ENCODE measurements at regions not wholly inside any gene's neighbourhood (a gene's known extent, or its start where the extent isn't known, plus 50 kb on each side); places are given as distances from the start of the nearest gene placed in this dataset.

- Histone ChIP-seq H3K27ac (no peak overlapping the region), H3K4me1 (no peaks in the 10 kb centered on the region), H3K4me3 (no peak overlapping the region), H3K36me3 (no peaks in the 10 kb centered on the region), H3K9me3 (peaks cover 0 to 7% (median 0%) of the 10 kb centered on the region in 4 donors), H3K27me3 (no peaks in the 10 kb centered on the region)
- TF ChIP-seq EP300 (IDR thresholded peaks at IDR 0.05) (no peak), POLR2A (IDR thresholded peaks at IDR 0.05) (no peak)
- intact Hi-C loops (cut with DNase I): no loop called here
- WGBS, 2 donors: 49 to 72% methylated on average over 4 of the region's 4 CpGs
- DNase-seq: no peak
Measured at GRCh38 chr7:45292481-45292880, 134.9 kb downstream of the RAMP3 start.

GRCh38 chr7:45293295-45293942 is 135.8 kb downstream of the RAMP3 start:
- no peak for TF ChIP-seq EP300 (IDR thresholded peaks at IDR 0.05)
- no peak for TF ChIP-seq POLR2AphosphoS5 (IDR thresholded peaks at IDR 0.05)
- TF ChIP-seq POLR2A (IDR thresholded peaks at IDR 0.05): no peak
- no peak for TF ChIP-seq CTCF (IDR thresholded peaks at IDR 0.05)
- no peaks in the 10 kb centered on the region for H3K36me3 ChIP-seq
- peaks cover 0 to 2% (median 0%) of the 10 kb centered on the region in 4 donors for H3K9me3 ChIP-seq
- no peak for DNase-seq
- H3K4me1 ChIP-seq: no peaks in the 10 kb centered on the region
- H3K4me3 ChIP-seq: no peak overlapping the region
- intact Hi-C loops (cut with DNase I): no loop called here
- H3K27me3 ChIP-seq: no peaks in the 10 kb centered on the region
- 85 to 88% methylated on average over 5 of the region's 5 CpGs for WGBS, 2 donors
- H3K27ac ChIP-seq: no peak overlapping the region

GRCh38 chr7:45294559-45294958 is 137.0 kb downstream of the RAMP3 start:
- WGBS, 2 donors: 82 to 90% methylated on average over 4 of the region's 4 CpGs
- Histone ChIP-seq H3K4me3 (no peak overlapping the region), H3K27me3 (no peaks in the 10 kb centered on the region), H3K27ac (no peak overlapping the region), H3K4me1 (no peaks in the 10 kb centered on the region), H3K9me3 (peaks cover 0 to 3% (median 0%) of the 10 kb centered on the region in 4 donors), H3K36me3 (no peaks in the 10 kb centered on the region)
- no peak for TF ChIP-seq POLR2A (IDR thresholded peaks at IDR 0.05)
- TF ChIP-seq EP300 (IDR thresholded peaks at IDR 0.05): no peak
- no peak for TF ChIP-seq POLR2AphosphoS5 (IDR thresholded peaks at IDR 0.05)
- TF ChIP-seq CTCF (IDR thresholded peaks at IDR 0.05): no peak
- intact Hi-C loops (cut with DNase I): no loop called here
- DNase-seq: no peak

GRCh38 chr7:45295222-45295621 is 137.6 kb downstream of the RAMP3 start:
- peaks cover 0 to 5% (median 0%) of the 10 kb centered on the region in 4 donors for H3K9me3 ChIP-seq
- WGBS, 2 donors: 94% methylated on average over 4 of the region's 4 CpGs
- no peak overlapping the region for H3K4me3 ChIP-seq
- no peaks in the 10 kb centered on the region for H3K36me3 ChIP-seq
- H3K27ac ChIP-seq: no peak overlapping the region
- no peak for TF ChIP-seq POLR2AphosphoS5 (IDR thresholded peaks at IDR 0.05)
- H3K27me3 ChIP-seq: no peaks in the 10 kb centered on the region
- intact Hi-C loops (cut with DNase I): no loop called here
- no peaks in the 10 kb centered on the region for H3K4me1 ChIP-seq
- no peak for DNase-seq

- Histone ChIP-seq H3K4me1 (no peaks in the 10 kb centered on the region), H3K27me3 (no peaks in the 10 kb centered on the region), H3K4me3 (no peak overlapping the region), H3K36me3 (no peaks in the 10 kb centered on the region), H3K27ac (no peak overlapping the region), H3K9me3 (peaks cover 0 to 5% (median 0%) of the 10 kb centered on the region in 4 donors)
- DNase-seq: no peak
- intact Hi-C loops (cut with DNase I): no loop called here
- TF ChIP-seq POLR2AphosphoS5 (IDR thresholded peaks at IDR 0.05): no peak
- no peak for TF ChIP-seq POLR2A (IDR thresholded peaks at IDR 0.05)
- TF ChIP-seq EP300 (IDR thresholded peaks at IDR 0.05): no peak
- no peak for TF ChIP-seq CTCF (IDR thresholded peaks at IDR 0.05)
Measured at GRCh38 chr7:45296748-45297147, 139.2 kb downstream of the RAMP3 start.

GRCh38 chr7:45306752-45307305 is 149.2 kb downstream of the RAMP3 start:
- intact Hi-C loops (cut with DNase I): no loop called here
- Histone ChIP-seq H3K27me3 (no peaks in the 10 kb centered on the region), H3K36me3 (no peaks in the 10 kb centered on the region), H3K9me3 (peaks cover 0 to 11% (median 0%) of the 10 kb centered on the region in 4 donors), H3K4me3 (no peak overlapping the region), H3K4me1 (no peaks in the 10 kb centered on the region), H3K27ac (no peak overlapping the region)
- no peak for DNase-seq
- 44 to 60% methylated on average over 3 of the region's 3 CpGs for WGBS, 2 donors
- no peak for TF ChIP-seq POLR2A (IDR thresholded peaks at IDR 0.05)
- TF ChIP-seq CTCF (IDR thresholded peaks at IDR 0.05): no peak
- no peak for TF ChIP-seq POLR2AphosphoS5 (IDR thresholded peaks at IDR 0.05)
- TF ChIP-seq EP300 (IDR thresholded peaks at IDR 0.05): no peak
